ENCODE measurements at regions not wholly inside any gene's neighbourhood (a gene's known extent, or its start where the extent isn't known, plus 50 kb on each side); places are given as distances from the start of the nearest gene placed in this dataset.

DNA sequence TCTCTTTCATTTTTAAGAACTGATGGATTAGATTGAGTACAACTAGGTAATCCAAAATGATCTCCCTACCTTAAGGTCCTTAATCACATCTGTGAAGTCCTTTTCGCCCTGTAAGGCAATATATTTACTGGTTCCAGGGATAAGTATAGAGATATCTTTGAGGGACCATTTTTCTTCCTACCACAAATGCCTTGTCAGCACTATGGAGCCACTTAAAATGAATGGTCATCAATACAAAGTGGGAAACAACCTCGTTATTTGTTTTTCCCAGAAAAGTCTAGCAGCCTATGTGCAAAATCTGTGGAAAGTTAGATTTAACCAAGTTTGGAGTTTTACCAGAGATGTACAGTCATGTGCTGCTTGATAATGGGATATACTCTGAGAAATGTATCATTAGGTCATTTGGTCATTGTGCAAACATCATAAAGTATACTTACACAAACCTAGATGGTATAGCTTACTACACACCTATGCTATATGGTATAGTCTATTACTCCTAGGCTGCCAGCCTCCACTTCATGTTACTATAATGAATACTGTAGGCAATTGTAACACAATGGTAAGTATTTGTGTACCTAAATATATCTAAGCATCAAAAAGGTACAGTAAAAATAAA, 366.2 kb upstream of the TMEM229A start:
- H3K27me3 ChIP-seq: no peaks in the 10 kb centered on the region
- H3K4me1 ChIP-seq: no peaks in the 10 kb centered on the region
- H3K4me3 ChIP-seq: no peak overlapping the region
- no peak for DNase-seq
- no peak overlapping the region for H3K27ac ChIP-seq
- H3K9me3 ChIP-seq: no peaks in the 10 kb centered on the region
- TF ChIP-seq, protein P1, sequence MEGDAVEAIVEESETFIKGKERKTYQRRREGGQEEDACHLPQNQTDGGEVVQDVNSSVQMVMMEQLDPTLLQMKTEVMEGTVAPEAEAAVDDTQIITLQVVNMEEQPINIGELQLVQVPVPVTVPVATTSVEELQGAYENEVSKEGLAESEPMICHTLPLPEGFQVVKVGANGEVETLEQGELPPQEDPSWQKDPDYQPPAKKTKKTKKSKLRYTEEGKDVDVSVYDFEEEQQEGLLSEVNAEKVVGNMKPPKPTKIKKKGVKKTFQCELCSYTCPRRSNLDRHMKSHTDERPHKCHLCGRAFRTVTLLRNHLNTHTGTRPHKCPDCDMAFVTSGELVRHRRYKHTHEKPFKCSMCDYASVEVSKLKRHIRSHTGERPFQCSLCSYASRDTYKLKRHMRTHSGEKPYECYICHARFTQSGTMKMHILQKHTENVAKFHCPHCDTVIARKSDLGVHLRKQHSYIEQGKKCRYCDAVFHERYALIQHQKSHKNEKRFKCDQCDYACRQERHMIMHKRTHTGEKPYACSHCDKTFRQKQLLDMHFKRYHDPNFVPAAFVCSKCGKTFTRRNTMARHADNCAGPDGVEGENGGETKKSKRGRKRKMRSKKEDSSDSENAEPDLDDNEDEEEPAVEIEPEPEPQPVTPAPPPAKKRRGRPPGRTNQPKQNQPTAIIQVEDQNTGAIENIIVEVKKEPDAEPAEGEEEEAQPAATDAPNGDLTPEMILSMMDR (IDR thresholded peaks at IDR 0.05): no peak
- intact Hi-C loops (cut with DNase I; ENCODE audit: low total_unique reads): no loop called here
- no peaks in the 10 kb centered on the region for H3K36me3 ChIP-seq

DNA sequence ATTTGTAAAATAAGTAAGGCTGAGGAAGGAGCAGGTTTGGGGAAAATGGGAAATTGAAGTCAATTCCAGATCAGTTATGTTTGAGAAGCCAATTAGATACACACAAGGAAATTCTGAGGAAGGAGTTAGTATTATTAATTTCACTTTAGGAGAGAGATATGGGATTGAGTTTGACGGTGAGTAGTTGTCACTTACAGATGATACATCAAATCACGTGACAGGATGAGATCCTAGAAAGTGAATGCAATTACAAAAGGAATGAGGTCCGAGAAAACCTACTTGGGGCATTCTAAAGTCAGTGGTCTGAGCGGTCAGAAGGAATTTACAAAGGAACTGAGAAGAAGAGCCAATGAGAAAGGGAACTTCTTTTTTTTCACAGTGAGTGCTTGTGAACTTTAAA, 364.3 kb upstream of the TMEM229A start:
- TF ChIP-seq, protein P1 (IDR thresholded peaks at IDR 0.05): no peak
- intact Hi-C loops (cut with DNase I; ENCODE audit: low total_unique reads): no loop called here
- Histone ChIP-seq H3K9me3 (no peaks in the 10 kb centered on the region), H3K27ac (no peak overlapping the region), H3K4me3 (no peak overlapping the region), H3K4me1 (no peaks in the 10 kb centered on the region), H3K36me3 (no peaks in the 10 kb centered on the region), H3K27me3 (no peaks in the 10 kb centered on the region)
- no peak for DNase-seq

DNA sequence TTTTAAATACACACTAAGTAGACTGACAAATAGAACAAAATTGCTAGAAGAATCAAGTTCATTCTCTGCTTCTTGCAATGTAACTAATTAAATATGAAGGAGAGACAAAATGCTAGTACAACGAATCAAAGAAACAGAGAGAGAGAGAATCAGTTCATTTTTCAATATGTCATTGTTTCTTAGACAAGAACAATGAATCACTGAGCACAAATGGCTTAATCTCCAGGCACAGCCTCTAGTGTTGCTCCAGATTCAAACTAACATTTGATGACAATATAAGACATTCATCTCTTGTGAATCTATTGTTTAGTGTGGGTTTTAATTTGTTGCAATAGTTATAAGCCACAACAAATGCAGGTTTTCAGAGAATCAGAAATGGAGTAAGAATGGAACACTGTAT, 357.4 kb upstream of the TMEM229A start:
- TF ChIP-seq, protein P1 (IDR thresholded peaks at IDR 0.05): no peak
- Histone ChIP-seq H3K27me3 (no peaks in the 10 kb centered on the region), H3K4me3 (no peak overlapping the region), H3K36me3 (no peaks in the 10 kb centered on the region), H3K27ac (no peak overlapping the region), H3K9me3 (no peaks in the 10 kb centered on the region), H3K4me1 (no peaks in the 10 kb centered on the region)
- intact Hi-C loops (cut with DNase I; ENCODE audit: low total_unique reads): no loop called here
- no peak for DNase-seq

DNA sequence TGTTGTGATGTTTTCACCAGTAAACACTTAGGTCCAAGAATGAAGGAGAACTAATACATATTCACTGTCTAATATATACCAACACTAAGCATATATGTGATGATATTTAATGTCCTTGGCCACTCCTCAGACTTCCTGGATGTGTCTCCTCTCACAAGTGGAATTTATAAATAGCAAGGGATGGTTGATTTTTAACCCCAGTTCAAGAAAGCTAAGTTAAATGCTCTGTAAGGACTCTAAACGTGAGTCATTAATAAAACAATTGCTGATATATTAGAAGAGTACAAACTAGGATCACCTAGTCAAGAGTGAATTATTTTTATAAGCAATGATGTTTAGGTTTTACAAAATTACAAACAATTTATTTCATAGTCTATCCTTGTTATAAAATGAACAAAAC, 355.9 kb upstream of the TMEM229A start:
- no peak overlapping the region for H3K27ac ChIP-seq
- no peak for DNase-seq
- H3K36me3 ChIP-seq: no peaks in the 10 kb centered on the region
- intact Hi-C loops (cut with DNase I; ENCODE audit: low total_unique reads): no loop called here
- TF ChIP-seq, protein P1 (IDR thresholded peaks at IDR 0.05): no peak
- H3K9me3 ChIP-seq: no peaks in the 10 kb centered on the region
- no peak overlapping the region for H3K4me3 ChIP-seq
- H3K27me3 ChIP-seq: no peaks in the 10 kb centered on the region
- no peaks in the 10 kb centered on the region for H3K4me1 ChIP-seq

DNA sequence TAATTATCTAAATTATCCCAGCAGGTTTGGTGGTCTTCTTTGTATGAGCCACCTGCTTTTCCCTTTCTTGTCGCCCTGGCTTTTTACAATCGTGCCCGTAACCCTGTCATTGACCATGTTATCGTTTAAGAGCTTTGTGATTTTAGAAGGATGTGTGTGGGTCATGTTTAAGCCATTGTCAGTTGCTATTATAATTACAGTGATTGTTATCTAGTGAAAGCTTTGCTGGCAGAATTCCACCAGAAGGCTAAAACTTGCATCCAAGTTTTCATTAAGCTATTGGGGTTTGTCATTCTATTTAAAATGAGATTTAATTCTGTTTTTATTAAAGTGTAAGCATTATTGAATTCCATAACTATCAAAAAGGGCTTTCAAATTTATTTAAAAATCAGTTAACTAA, 354.2 kb upstream of the TMEM229A start:
- no peak for DNase-seq
- Histone ChIP-seq H3K27me3 (no peaks in the 10 kb centered on the region), H3K27ac (no peak overlapping the region), H3K4me3 (no peak overlapping the region), H3K9me3 (no peaks in the 10 kb centered on the region), H3K36me3 (no peaks in the 10 kb centered on the region), H3K4me1 (no peaks in the 10 kb centered on the region)
- intact Hi-C loops (cut with DNase I; ENCODE audit: low total_unique reads): no loop called here
- TF ChIP-seq, protein P1 (IDR thresholded peaks at IDR 0.05): no peak

DNA sequence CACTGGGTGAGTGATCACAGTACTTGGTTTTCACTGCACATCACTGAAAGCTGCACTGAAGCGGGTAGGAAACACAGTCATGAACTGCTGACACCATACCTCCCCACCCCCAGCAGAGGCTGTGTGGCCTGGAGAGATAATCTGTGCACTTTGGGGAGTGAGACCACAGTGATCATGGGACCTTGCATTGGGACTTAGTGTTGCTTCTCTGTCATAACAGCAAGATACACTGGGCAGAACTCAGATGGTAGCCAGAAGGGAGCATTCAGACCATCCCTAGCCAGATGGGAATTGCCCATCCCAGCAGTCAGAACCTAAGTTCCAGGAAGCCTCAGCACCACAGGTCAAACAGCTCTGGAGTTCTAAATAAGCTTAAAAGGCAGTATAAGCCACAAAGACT, 346.4 kb upstream of the TMEM229A start:
- intact Hi-C loops (cut with DNase I; ENCODE audit: low total_unique reads): loop anchor here (5.0 kb wide), 1 partner anchor 892 kb away; no protein-coding TSS in a partner anchor
- TF ChIP-seq, protein P1 (IDR thresholded peaks at IDR 0.05): no peak
- H3K27me3 ChIP-seq: no peaks in the 10 kb centered on the region
- H3K4me1 ChIP-seq: no peaks in the 10 kb centered on the region
- no peak overlapping the region for H3K27ac ChIP-seq
- no peak overlapping the region for H3K4me3 ChIP-seq
- H3K9me3 ChIP-seq: no peaks in the 10 kb centered on the region
- DNase-seq: no peak
- H3K36me3 ChIP-seq: no peaks in the 10 kb centered on the region
